Suppressor macrophage treated with lipopolysaccharide for 4 hours (primary cell): ENCODE measurements at regions not wholly inside any gene's neighbourhood (a gene's known extent, or its start where the extent isn't known, plus 50 kb on each side); places are given as distances from the start of the nearest gene placed in this dataset.
"Not testable (repeated sequence)": the region's sequence is repeated elsewhere in the genome, so short reads cannot be mapped to it uniquely, and the experiment has no call there.

ENCODE experiments used
- DNase-seq: peaks from one replicate; pipeline ENCODE4 v3.0.0-alpha.2; 2020

GRCh38 chr3:150327678-150328653, 80.1 kb upstream of the TSC22D2 start:
- DNase-seq = no peak

- no peak for DNase-seq
These were observed 83.3 kb upstream of the TSC22D2 start for GRCh38 chr3:150324788-150325187.

- no peak for DNase-seq
These were observed 83.9 kb upstream of the TSC22D2 start for GRCh38 chr3:150324245-150324644.

- DNase-seq = no peak
These were observed 84.3 kb upstream of the TSC22D2 start for GRCh38 chr3:150323770-150324169.

GRCh38 chr3:150323091-150323490, 85.0 kb upstream of the TSC22D2 start:
- not testable (repeated sequence) for DNase-seq

GRCh38 chr3:150320971-150321370, 87.1 kb upstream of the TSC22D2 start:
- DNase-seq = not testable (repeated sequence)

GRCh38 chr3:150319900-150320299, 88.2 kb upstream of the TSC22D2 start:
- DNase-seq = peak; percentile 28

- DNase-seq = no peak
These were observed 90.6 kb upstream of the TSC22D2 start for GRCh38 chr3:150317469-150317868.

- no peak for DNase-seq
These were observed 92.4 kb upstream of the TSC22D2 start for GRCh38 chr3:150315721-150316120.

- DNase-seq = no peak
These were observed 93.7 kb upstream of the TSC22D2 start for GRCh38 chr3:150314248-150315004.

- DNase-seq = peak; percentile 13
These were observed 96.0 kb upstream of the TSC22D2 start for GRCh38 chr3:150312018-150312657.

GRCh38 chr3:150311156-150311555, 96.9 kb upstream of the TSC22D2 start:
- DNase-seq = no peak

GRCh38 chr3:150309557-150309956, 98.5 kb upstream of the TSC22D2 start:
- DNase-seq = no peak

GRCh38 chr3:150309257-150309542, 98.9 kb upstream of the TSC22D2 start:
- no peak for DNase-seq

- no peak for DNase-seq
These were observed 99.4 kb upstream of the TSC22D2 start for GRCh38 chr3:150308481-150309256.

GRCh38 chr3:150308037-150308319, 100.1 kb upstream of the TSC22D2 start:
- DNase-seq = no peak

GRCh38 chr3:150307311-150308036, 100.6 kb upstream of the TSC22D2 start:
- DNase-seq = no peak

GRCh38 chr3:150306906-150307305, 101.2 kb upstream of the TSC22D2 start:
- DNase-seq = no peak

- no peak for DNase-seq
These were observed 102.0 kb upstream of the TSC22D2 start for GRCh38 chr3:150306083-150306482.

GRCh38 chr3:150303768-150304167, 104.3 kb upstream of the TSC22D2 start:
- peak; percentile 19 for DNase-seq

GRCh38 chr3:150302246-150302645, 105.9 kb upstream of the TSC22D2 start:
- no peak for DNase-seq

GRCh38 chr3:150300852-150301517, 107.1 kb upstream of the TSC22D2 start:
- DNase-seq = no peak
